ENCODE measurements at regions not wholly inside any gene's neighbourhood (a gene's known extent, or its start where the extent isn't known, plus 50 kb on each side); places are given as distances from the start of the nearest gene placed in this dataset.
A peak's percentile ranks its signal among the peaks of the same experiment; 100 is the strongest.

GRCh38 chr7:46559194-46559832, 638.2 kb upstream of the IGFBP3 start:
- Histone ChIP-seq H4K5ac (ENCODE audit: low read depth, low read length) (peak overlapping the region; percentile 71; the same call in 1 of the 2 replicates), H3K79me1 (ENCODE audit: low read depth in 1 of 2, low read length in 2 of 2) (no peaks in the 10 kb centered on the region), H3K18ac (ENCODE audit: low read depth, low read length) (peak overlapping the region; percentile 86), H2AK5ac (ENCODE audit: low read depth, low read length) (0 out of 2 replicates have a peak overlapping the region, but pooled peaks have one; percentile 2), H3K9me1 (ENCODE audit: insufficient read depth, low read length) (peaks cover 7% of the 10 kb centered on the region; the same call in 1 of the 2 replicates), H3K14ac (replicated peaks; ENCODE audit: low read depth, low read length) (no peak overlapping the region; the same call in 1 of the 2 replicates), H4K20me1 (ENCODE audit: insufficient read depth, low read length) (no peaks in the 10 kb centered on the region), H4K8ac (ENCODE audit: low read depth in 2 of 2, low read length in 2 of 2) (peak overlapping the region; percentile 56 to 63; a peak in 3 of 4 replicates), H2BK20ac (ENCODE audit: low read depth, low read length) (peak overlapping the region; percentile 73), H3K9me3 (ENCODE audit: control insufficient read depth, insufficient read depth, low read length) (no peaks in the 10 kb centered on the region), H2BK120ac (ENCODE audit: low read depth, low read length) (peak overlapping the region; percentile 23), H2BK15ac (ENCODE audit: low read depth, low read length) (no peak overlapping the region), H3K4me2 (ENCODE audit: low read depth, low read length) (peak overlapping the region; percentile 36; the same call in 1 of the 2 replicates), H3K56ac (ENCODE audit: extremely low read depth, insufficient read depth, low read length) (no peak overlapping the region), H3K23ac (ENCODE audit: low read depth, low read length) (no peak overlapping the region), H2AK9ac (replicated peaks; ENCODE audit: low read depth, low read length, poor library complexity) (no peak overlapping the region), H4K91ac (ENCODE audit: insufficient read depth, low read depth, low read length) (peak overlapping the region; percentile 32; the same call in 1 of the 2 replicates), H3K9ac (ENCODE audit: low read depth, low read length) (no peak overlapping the region), H3K4ac (ENCODE audit: low read depth, low read length) (peak overlapping the region; percentile 67), H2AFZ (replicated peaks; ENCODE audit: low read length, poor library complexity) (no peak overlapping the region), H3K27me3 (ENCODE audit: control insufficient read depth, insufficient read depth, low read length) (no peaks in the 10 kb centered on the region), H3K4me3 (ENCODE audit: insufficient read depth, low read depth, low read length) (no peak overlapping the region), H3K36me3 (ENCODE audit: control insufficient read depth, insufficient read depth, low read length) (no peaks in the 10 kb centered on the region), H2BK5ac (ENCODE audit: low read depth, low read length, poor library complexity, severe bottlenecking) (peak overlapping the region; percentile 77), H3K27ac (ENCODE audit: insufficient read depth, low read length) (peak overlapping the region; percentile 61; the same call in 1 of the 2 replicates), H3K4me1 (ENCODE audit: control insufficient read depth, insufficient read depth, low read length) (peaks cover 8% of the 10 kb centered on the region)
- ATAC-seq (ENCODE audit: low read depth) (peak; percentile 75), DNase-seq (peak; percentile 83)
- POLR2A ChIA-PET (ENCODE audit: unreplicated experiment), result no interaction called here
- TF ChIP-seq MAZ (IDR thresholded peaks at IDR 0.05; ENCODE audit: borderline replicate concordance, low read depth, low read length) (no peak), RAD21 (IDR thresholded peaks at IDR 0.05; ENCODE audit: low read length) (no peak), CEBPB (IDR thresholded peaks at IDR 0.05; ENCODE audit: low read depth, low read length) (peak; percentile 72)
- intact Hi-C loops (cut with micrococcal nuclease), result no loop called here
- dilution Hi-C loops (cut with HindIII; ENCODE audit: low sequenced_read_pairs, unreplicated experiment), result no loop called here
- WGBS, 2 experiments (ENCODE audit: extremely low coverage in 2 of 2, insufficient read length in 1 of 2), result 65% methylated on average over 4 of the region's 7 CpGs; no CpG with 5 or more reads in 1 of the 2 experiments
- CTCF ChIA-PET, result no interaction called here
- no TSS peak for BruUV-seq (replicated peaks)
- in situ Hi-C loops (cut with MboI; ENCODE audit: low sequenced_read_pairs), result no loop called here

All from IMR-90 (cell line).